Suppressor macrophage treated with lipopolysaccharide for 4 hours (primary cell): ENCODE measurements at regions not wholly inside any gene's neighbourhood (a gene's known extent, or its start where the extent isn't known, plus 50 kb on each side); places are given as distances from the start of the nearest gene placed in this dataset.
"Not testable (repeated sequence)": the region's sequence is repeated elsewhere in the genome, so short reads cannot be mapped to it uniquely, and the experiment has no call there.

ENCODE experiments used
- DNase-seq: peaks from one replicate; pipeline ENCODE4 v3.0.0-alpha.2; 2020

DNA sequence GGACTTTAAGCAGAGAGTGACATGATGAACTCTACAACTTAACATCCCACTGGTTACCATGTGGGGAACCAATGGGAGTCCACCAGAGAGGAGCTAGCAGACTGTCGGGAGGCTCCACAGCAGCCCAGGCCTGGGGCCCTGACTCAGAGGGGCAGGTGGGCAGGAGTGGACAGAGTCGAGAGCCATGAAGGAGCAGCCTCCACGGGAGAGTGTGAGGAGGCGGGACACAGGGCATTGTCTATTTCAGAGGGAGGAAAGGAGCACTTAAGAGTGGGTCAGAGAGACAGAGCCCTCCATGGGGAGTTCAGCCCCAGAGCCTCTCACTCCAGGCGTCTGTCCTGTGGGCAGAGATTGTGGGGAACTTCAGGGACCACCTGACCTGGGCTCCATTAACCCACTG, 118.7 kb downstream of the CYP26B1 start:
- DNase-seq: no peak

DNA sequence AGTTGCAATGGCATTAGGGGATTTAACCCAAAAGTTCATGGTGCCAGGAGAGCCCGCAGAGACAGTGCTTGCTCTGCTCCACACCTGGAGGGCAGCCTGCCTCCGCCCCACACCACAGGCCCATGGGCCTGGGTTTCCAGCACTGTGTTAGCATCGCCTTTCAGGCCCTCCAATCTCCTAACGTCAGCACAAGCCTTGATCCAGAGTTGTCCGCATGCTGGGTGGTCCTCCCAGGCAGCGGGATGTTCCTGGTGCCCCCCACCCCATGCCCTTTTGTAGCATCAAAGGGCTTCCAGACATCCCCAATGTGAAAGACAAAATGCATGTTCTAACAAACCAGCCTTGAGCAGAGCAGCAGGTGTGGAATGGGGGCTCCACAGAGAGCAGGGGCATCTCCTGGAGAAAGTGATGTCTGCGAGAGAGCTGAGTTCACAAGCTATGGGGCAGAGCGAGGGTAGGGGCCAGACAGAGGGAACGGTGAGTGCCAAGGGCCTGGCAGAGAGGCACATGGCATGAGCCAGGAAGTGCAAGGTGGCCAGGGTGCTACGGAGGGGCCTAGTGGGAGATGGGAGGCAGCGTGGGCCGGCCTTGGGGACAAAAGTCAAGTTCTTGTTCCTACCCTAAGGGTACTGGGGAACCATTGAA, 119.2 kb downstream of the CYP26B1 start:
- no peak for DNase-seq

DNA sequence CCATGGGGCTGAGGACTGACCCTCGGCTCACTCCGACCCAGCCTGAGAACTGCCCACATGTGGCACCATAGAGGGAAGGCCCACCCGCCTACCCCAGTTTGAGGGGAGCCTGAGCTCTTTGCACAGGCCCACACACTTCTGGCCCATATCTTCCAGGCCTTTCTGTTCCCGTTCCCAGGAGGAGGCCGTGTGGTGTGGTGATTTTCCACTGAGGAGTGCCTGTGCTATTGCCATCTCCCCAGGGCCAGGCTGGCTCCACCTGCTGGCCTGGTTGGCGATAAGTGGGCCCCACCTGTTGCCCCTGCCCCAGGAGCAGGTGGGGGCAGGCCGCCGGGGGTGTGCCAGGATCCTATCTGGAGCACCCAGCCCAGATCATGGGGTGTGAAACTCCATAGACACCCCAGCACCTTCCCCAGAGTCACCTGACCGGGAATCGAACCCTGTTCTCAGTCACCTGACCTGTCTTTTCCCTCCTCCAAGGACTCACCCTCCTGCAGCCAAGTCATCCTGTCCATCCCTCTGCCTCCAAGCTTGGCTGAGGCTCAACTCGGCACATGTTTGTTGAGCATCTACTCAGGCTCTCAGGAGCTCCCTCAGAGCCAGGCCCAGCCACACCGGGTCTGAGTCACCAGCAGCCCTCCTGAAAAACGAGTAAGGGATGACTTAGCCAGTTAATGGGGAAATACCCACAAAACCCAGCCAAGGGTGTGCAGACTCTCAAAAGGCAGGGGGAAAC, 120.1 kb downstream of the CYP26B1 start:
- no peak for DNase-seq

DNA sequence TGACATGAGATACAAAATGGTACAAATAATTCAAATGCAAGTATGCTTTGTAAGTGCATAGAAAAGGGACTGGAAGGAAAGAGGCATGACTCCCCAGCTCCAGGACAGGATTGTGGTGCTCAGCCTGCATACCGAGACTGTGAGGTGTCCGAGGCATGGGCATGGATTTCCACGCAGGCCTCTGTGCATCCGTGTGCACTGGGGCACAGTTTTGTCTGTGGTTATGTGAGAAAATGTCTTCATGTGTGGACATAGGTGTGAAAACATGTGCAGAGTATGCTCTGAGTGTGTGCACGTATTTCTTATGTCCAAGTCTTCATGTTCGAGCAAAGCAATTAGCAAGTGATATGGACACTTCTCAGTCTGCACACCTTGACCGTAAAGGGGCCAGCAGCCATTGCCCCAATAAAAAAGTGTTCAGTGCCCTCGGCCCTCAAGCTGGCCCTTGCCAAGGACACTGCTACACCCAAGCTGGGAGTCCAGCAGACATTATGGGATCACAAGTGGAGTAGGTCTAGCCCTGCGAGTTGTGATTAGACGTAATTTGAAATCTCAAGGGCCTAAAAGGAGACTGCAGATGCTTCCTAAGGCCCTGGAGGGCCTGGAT, 120.7 kb downstream of the CYP26B1 start:
- DNase-seq: no peak

DNA sequence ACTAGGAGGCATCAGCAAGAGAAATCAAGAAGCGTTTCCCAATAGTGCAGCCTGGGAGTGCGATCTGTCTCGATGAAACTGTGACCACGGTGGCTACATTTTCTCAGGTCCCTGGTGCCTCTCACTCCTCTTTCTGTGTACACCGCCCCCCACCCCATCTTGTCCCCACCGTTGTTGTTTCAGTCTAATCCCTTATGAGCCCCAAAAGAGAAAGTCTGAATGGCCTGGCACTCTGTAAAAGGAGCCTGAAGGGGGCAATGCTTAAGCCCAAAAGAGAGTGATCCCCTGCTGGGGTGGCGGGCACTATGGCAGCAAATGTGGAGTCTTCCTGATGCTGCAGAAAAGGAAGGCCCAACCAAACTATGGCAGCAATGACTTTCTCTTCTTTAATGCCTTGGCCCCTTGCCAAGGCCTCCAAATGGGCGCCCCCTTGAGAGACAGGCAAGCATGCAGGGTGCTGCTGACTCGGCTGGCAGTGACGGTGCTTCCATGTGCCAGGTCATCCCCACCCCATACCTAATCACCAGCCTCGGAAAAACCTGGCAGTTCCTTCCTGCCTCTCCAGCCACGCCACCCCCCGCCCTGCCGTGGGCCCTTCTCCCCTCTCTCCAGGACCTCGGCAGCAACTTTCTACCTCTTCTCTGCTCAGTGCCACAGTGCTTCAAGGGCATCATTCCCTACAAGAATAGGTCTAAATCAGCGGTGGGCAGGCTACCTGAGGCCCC, 123.0 kb downstream of the CYP26B1 start:
- DNase-seq: no peak

DNA sequence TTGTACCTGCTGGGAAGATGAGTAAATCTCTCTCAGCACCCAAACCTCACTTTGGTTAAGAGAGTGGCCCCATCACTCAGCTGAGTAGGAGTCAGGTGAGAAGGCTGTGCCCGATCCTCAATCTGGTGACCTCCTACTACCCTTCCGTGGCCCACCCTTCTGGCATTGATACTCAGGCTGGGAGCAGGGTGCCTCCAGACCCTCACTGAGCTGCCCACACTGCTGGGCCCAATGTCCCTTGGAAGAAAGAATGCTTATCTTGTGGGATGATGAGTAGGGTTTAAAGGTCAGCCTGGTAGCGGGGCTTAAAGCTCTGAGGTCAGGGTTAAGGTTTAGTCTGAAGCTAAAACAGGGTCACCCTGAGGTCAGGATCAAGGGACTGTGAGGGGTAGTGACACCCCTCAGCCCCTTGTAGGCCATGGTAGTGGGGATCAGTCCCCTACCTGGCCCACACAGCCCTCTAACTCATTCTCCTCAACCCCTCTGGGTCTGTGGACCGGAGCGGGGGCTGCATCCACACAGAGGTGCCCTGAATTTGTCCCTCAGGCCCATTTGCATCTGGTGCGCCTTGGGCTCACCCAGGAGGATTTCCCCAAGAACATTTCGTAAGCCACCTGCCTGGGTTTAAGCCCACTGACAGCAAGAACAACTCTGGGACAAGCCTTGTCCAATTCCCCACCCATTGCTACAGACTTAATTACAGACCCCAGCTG, 123.8 kb downstream of the CYP26B1 start:
- DNase-seq: no peak

DNA sequence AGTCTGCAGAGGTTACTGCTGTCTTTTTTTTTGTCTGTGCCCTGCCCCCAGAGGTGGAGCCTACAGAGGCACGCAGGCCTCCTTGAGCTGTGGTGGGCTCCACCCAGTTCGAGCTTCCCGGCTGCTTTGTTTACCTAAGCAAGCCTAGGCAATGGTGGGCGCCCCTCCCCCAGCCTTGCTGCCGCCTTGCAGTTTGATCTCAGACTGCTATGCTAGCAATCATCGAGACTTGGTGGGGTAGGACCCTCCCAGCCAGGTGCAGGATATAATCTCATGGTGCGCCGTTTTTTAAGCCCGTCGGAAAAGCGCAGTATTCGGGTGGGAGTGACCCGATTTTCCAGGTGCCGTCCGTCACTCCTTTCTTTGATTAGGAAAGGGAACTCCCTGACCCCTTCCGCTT, 126.3 kb downstream of the CYP26B1 start:
- DNase-seq: not testable (repeated sequence)

DNA sequence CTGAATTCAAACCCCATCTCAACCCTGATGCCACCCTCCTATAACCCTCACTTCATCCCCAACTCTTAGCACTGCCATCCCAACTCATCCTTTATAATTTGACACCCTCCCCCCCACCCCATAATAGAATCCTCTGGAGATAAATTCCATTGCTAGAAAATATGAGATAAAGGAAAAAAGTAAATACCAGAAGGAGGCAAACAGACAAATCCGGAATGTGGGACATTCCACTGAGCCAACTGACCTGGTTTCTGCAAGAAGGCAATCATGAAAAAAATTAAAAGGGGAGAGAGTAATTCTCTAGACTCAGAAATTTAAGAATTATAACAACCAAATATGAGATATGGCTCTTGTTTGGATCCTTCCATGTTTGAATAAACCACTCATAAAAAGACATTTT, 132.4 kb downstream of the CYP26B1 start:
- no peak for DNase-seq

DNA sequence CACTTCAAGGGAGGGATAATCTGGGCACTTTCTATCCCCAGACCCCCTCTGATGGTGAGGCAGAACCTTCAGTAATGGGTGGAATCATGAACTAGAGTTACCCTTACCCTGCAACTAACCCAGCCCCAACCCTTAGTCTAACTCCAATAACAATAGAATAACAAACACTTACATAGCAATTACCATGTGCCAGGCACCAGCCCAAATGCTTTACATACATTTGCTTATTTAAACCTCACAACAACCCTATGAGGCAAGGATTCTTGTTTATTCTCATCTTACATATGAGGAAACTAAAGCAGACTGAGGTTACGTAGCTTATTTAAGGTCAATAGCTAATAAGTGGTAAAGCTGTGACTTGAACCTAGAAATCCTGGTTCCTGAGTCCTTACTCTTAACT, 132.8 kb downstream of the CYP26B1 start:
- no peak for DNase-seq

DNA sequence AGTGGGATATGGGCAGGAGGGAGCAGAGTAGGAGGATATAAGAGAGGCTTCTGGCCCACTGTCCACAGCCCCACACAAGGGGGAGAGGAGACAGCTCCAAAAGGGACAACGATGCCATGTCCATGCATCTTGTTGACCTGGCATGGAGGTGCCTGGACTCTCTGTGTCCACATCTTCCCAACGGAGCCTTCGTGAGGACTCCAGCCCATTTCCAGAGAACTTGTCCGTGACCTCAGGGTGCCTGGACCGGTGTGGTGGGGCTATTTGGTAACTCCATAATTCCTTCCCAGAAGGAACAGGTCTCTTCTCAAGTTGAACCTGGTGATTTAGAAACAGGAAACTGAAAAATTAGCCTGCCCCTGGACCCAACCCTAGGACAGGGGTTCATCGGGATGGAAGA, 133.9 kb downstream of the CYP26B1 start:
- DNase-seq: no peak

DNA sequence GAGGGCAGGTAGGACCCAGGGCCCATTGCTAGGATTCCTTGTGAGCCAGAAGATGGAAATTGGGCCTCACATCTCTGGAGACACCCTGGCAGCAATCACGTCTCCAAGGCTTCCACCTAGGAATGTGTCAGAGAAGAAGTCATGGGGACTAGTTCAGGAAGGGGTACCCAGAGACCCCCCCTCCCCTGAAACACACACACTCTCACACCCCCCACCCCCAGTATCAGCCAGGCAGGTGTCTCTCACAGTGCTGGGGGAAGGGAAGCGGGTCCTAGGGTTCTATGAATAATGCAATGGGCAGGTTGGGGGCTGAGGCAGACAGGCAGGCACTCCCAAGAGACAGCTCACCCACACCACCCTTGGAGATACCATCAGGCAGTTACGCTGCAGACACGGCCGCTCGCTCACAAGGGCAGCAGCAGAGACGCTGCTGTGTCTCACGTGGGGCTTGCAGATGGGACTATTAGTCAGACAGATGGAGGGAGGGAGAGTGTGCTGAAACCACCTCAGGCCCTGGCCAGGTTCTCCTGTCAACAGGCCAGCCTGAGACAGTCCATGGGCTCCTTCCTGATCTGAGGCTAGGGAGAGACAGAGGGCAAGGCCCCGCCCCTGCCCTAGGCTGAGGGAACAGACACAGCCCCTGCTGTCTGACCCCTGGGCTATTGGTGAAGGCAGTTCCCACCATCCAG, 134.6 kb downstream of the CYP26B1 start:
- no peak for DNase-seq

DNA sequence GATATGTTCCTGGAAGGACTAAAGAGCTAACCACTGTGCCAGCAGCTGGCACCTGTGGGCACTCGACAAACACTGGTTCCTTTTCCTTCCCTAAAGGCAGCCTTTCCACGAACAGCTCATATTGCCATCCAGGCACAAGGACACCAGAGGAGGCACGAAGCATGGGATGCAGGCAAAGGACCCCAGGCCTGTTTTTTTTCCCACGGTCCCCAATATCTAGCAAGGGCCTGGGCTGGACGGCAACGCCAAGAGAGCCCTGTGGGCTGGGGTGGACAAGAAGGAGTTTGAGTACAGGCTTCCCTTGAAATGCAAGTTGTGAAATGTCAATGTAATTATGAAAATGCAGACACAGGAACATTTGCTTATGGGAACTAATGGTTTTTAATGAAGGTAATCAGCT, 135.9 kb downstream of the CYP26B1 start:
- no peak for DNase-seq

DNA sequence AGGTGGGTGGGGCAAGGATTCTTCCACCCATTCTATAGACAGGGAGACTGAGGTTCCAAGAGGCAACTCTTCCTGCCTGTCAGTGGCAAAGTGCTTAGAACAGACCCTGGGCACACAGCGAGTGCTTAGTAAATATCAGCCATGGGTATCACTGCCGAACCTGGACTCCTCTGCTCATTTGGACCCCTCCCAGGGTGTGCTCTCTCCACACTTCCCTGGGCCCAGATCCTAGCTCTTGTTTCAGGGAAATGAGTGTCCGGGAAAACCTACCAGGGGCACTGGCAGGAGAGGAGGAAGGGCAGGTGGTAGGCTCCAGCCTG, 136.3 kb downstream of the CYP26B1 start:
- DNase-seq: no peak

DNA sequence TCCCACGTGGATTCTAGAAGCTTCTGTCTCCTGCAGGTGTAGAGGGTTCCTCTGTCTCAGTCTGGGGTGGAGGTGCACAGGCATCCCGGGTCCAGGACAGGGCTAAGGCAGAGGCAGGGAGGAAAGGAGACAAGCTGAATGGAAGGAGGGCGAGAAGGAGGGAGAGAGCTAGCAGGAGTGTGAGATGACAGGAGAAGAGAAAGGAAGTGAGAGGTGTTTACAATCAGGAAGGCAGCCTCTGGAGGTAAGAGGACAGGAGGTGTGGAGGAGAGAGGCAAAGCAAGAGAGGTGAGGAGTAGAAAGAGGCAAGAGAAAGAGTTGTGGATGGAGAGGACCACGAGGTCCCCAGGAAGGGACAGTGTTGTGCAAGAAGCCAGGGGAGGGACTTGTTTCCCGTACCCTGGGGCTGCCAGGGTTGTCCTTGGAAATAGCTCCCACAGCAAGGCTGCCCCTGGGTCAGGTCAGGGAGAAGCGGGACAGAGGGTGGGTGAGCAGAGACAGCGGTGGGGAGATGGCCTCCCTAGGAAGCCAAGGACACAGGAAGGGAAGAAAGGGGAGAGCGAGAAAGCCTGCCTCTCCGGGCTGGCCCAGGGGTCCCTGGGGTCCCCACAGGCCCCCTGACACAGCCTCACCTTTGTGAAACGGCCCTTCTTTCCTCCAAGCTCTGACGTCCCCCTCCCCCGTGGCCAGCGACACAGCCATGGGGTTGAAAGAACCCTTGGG, 136.9 kb downstream of the CYP26B1 start:
- DNase-seq: no peak

DNA sequence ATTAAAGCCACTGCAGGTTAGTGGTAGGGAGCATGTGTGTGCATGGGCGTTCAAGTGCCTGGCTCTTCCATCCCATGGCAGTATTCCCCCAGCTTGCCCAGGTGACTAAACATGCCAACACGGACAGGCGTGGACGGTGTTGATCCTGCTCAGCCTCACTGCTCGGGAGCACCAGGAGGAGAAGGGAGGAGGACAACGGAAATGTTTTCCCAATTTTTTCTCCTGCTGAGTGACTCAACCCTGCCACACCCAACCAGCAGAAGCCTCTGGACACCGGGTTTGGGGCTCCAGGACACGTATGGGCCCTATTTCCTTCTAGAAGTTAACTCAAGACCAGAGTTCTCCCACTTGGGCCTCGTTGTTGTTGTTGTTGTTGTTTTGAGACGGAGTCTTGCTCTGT, 139.1 kb downstream of the CYP26B1 start:
- DNase-seq: no peak

DNA sequence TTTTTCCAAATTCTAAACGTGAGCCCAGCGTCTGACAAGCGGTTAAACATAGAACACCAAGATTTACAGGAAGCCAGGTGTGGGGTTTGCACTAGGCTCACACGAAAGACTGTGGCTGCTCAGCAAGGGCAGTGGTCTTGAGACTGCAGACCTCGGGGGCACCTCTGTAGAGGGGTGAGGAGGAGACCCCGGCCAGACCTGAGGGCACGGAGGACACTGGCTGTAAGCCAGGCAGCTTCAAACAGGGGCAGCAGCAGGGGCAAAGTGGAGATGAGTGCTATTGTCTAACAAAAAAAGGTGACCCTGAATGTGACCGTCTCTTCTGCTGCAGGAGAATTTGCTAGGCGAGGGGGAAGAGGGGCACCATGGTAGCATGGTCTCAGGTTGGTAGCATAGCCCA, 140.3 kb downstream of the CYP26B1 start:
- no peak for DNase-seq

DNA sequence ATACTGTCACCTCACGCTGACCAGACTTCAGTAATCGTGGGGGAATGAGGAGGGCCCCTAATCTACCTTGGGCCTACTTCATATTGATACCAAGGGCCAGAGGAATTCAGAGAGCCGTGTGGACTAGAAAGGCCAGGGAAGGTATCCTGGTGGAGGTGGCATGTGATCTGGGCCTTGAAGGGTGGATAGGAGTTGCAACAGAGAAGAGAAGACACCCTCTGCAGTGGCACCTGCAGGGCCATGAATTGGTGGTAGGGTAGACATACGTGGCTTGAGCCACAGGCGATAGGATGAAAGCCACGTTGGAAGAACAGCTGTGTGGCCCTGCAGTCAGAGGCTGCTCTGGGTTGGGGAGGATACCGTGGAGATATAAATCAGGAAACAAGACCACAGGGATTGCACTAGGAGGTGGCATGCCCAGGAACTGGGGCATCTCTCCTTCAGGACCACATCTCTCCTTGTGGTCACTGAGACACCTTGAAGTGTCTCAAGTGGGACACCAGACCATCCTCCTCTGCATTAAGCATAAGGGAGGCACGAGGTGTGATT, 141.4 kb downstream of the CYP26B1 start:
- DNase-seq: no peak

DNA sequence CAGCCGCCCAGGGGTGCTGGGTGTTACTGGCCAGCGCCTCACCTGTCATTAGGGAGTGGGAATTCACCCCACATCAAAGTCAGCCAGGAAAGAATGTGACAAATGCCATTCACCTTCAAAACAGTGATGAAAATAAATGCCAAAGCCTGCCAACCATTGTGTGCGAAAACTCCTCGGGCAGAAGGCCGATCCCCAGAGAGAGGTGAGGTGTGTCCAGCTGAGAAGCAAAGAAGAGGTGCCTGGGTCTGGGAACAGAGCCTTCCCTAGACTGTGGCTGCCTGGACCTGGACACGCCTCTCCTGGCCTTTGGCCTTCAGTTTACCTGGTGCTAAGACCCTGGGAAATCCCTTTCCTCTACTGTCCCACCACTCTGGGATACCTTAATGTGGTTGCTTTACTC, 142.7 kb downstream of the CYP26B1 start:
- DNase-seq: no peak

DNA sequence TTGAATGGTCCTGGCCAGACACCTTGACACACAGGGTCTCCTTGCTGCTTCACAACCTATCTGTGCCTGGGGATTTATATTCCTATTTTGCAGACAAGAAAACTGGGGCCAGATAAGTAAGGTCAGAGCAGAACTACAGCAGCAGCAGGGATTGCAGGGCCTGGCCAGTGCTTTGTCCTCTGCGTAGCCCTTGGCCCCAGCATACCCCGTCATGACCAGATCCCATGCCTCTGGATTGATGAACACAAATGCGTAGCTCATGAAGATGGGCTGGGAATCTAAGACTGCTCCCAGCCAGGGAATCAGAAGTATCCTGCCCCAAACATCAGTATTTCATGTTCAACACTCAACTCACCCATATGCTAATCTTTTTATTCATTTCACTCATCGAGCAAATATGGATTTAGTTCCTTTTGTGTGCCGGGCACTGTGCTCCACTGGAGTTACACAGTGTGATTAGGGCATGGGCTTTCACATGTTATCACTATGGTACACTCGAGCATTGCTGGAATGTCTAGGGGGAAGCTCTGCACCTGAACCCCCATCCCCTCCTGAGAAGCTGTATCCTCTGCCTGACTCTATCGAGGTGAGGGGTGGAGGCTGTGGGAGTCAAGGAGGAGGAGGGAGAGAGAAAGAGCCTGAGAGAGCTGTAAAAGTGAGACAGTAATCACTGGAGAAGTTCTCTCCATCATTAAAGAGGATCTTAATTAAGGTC, 143.3 kb downstream of the CYP26B1 start:
- no peak for DNase-seq

DNA sequence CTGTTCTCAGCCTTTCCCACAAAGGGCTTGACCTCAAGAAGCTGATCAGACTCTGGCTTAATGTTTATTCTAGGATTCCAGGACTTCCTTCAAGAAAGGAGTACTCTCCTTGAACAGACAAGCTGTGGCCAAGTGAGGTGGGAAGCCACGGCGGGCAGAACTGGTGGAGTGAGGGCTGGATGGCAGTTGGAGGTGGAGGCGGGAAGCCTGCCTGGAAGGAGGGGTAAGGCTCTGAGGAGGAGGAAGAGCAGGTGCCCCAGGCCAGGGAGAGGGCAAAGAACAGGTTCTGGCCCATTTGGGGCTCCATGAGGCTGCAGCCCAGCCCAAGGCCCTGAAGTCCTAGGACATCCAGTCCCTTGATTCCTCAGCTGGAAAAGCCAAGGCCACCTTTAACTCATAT, 143.9 kb downstream of the CYP26B1 start:
- DNase-seq: no peak

DNA sequence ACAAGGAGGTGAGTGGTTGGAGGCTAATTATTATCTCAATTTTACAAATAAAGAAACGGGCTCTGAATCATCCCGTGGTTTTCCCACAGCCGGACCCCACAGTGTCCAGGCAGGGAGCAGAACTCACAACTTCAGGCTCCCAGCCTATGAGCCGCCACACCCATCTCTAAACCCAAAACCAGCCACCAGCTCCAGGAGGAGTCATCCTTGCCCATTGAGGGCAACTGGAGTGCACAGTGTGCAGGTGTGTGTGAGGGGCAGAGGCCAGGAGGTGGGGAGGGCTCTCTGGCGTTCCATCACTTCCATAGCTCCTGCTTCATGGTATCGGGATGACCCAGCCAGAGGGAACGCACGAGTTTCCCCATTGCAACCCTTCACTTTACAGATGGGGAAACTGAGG, 144.5 kb downstream of the CYP26B1 start:
- no peak for DNase-seq
